ENCODE measurements at regions not wholly inside any gene's neighbourhood (a gene's known extent, or its start where the extent isn't known, plus 50 kb on each side); places are given as distances from the start of the nearest gene placed in this dataset.
A peak's percentile ranks its signal among the peaks of the same experiment; 100 is the strongest.
"Not testable (repeated sequence)": the region's sequence is repeated elsewhere in the genome, so short reads cannot be mapped to it uniquely, and the experiment has no call there.

GRCh38 chr5:39955156-39955555 is 530.4 kb upstream of the DAB2 start:
- no peak for DNase-seq (ENCODE audit: low spot score)

DNA sequence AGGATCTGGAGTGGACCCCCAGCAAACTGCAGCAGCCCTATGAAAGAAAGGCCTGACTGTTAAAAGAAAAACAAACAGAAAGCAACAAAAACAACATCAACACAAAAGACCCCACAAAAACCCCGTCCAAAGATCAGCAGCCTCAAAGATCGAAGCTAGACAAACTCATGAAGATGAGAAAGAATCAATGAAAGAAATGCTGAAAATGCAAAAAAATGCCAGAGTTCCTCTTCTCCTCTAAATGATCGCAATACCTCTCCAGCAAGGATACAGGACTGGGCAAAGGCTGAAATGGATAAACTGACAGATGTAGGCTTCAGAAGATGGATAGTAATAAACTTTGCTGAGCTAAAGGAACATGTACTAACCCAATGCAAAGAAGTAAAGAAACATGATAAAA is 526.3 kb upstream of the DAB2 start:
- DNase-seq (ENCODE audit: low spot score), result no peak

- DNase-seq (ENCODE audit: low spot score), result peak; percentile 85
Measured at GRCh38 chr5:39948867-39949468, 524.2 kb upstream of the DAB2 start.

GRCh38 chr5:39948341-39948740 is 523.6 kb upstream of the DAB2 start:
- DNase-seq (ENCODE audit: low spot score), result no peak

GRCh38 chr5:39947657-39948056 is 522.9 kb upstream of the DAB2 start:
- no peak for DNase-seq (ENCODE audit: low spot score)

DNA sequence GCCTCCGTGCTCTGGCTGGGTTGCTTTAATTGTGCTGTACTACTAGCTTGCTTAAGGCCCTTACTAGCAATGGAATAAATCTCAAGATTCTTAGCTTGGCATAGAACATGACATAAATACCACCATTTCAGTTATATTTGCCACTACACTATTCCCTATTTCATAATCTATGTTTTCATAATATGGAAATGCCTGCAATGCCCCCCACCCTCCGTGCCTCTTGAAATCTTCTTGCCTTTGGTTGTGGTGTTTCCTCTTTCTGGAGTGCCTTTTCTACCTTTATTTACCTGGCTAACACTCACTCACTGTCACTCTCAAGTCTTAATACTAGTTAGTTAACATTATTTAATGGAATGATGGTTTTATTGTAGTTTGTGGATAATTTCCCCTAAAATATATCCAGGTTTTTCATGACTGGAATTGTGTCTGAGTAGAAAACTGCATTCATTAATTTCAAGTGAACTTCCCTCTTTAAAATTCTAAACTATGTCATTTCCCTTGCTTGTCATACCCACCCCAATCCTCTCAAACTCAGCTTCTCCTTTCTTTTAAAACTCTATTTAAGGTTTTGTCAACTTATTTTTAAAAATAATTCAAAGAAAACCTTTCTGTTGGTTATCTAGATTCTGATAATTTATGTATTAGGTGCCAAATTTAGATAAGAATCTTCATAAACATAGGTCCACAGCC is 521.7 kb upstream of the DAB2 start:
- DNase-seq (ENCODE audit: low spot score), result no peak

DNA sequence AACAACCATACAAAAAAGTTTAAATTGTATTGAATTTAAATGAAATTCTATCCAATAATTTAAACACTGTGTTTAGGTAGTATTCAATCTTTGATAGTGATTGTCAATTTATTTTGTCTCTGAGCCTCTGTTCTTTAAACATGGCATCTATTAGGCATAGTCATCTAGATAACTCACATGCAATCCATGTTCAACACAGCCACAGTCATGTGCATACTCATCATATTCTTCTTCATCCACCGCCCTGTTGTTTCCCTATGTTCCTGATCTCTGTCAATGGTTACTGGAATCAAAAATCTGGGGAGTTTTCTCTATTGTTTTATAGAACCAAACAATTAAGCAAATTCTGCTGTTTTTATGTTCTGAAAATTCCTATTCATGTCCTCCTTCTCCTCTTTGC is 521.1 kb upstream of the DAB2 start:
- no peak for DNase-seq (ENCODE audit: low spot score)

- no peak for DNase-seq (ENCODE audit: low spot score)
Measured at GRCh38 chr5:39943811-39944210, 519.0 kb upstream of the DAB2 start.

DNA sequence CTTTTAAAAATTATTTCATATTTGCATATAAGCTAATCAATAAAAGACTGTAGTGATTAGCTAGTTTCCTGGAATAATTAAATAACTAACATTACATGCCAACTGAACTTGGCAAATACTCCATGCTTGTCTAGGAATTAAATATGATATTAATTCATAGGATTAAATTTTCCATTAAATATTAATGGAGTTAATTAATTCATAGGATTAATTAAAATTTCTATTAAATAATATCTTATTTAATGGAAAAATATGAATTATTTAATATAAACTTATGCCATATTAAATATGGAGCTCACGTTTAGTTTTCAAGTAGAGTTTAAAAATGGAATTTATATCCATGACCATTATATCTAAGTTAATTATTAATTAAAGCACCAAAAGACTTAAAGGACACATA is 517.8 kb upstream of the DAB2 start:
- no peak for DNase-seq (ENCODE audit: low spot score)

DNA sequence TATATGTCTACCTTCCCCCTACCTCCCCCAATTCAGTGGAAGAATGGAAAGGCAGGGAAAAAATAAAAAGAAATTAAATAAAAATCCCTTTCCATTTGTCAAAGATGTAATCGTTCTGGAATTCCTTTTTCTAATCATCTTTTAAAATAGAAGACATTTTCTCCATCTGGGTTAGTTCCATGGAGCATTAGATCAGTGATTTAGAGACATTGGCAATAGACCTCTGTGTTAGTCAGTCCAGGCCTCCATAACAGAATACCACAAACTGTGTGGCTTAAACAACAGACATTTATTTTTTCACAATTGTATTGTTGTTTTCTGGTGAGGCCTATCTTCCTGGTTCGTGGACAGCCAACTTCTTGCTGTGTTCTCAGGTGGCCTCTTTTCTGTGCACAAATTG is 516.6 kb upstream of the DAB2 start:
- DNase-seq (ENCODE audit: low spot score), result no peak

GRCh38 chr5:39934830-39935229 is 510.1 kb upstream of the DAB2 start:
- DNase-seq (ENCODE audit: low spot score), result no peak

DNA sequence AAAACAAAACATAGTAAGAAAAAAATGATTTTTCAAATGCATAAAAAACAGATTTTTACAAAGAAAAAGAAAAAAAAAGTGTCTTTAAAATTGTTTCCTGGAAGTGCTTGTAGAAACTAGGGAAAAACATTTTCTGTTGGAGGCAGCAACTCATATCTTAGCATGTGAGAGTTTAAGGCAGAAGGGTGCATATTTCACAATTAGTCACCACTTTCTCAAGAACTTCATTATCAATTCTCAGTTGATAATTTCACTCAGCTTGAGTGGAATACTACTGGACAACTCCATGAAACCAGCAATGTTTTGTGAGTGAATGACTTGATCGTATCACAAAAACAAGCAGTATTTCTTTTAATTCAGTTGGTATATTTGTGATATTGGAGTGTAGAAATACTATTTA is 508.3 kb upstream of the DAB2 start:
- no peak for DNase-seq (ENCODE audit: low spot score)

DNA sequence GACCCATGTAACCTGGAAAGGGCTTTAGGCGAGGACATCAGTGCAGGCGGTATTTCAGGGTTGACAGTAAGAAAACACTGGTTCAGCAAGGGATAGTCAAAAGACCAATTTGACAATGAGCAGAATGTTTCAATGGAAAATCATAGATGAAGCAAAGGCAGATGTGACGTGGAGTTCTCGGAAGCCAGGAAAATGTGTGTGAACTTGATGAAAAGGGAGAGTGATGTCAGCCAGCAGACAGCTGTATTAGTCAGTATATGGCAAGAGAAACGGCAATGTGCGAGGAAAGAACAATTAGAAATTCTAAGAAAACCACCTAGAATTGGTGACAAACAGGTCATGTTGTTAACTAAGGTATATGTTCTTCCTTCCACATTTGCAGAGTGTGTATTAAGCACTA is 503.9 kb upstream of the DAB2 start:
- DNase-seq (ENCODE audit: low spot score), result no peak

GRCh38 chr5:39919876-39920275 is 495.1 kb upstream of the DAB2 start:
- no peak for DNase-seq (ENCODE audit: low spot score)

DNA sequence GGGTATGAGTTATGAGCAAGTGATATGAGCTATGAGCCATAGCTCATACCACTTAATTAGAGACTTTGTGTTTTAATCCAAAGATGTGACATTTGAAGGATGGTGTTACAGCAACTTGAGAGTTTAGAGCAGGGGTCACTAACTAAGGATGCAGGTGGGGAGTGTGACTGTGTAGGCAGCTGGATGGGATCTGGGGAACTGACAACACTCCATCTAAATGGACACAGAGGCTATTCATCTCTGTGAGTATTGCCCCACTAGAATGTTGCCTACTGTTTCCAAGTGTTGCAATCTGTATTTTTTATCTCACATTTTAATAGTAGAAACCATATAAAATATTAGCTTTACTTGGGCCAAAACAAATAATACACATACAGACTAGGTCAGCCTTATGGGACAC is 488.1 kb upstream of the DAB2 start:
- DNase-seq (ENCODE audit: low spot score), result no peak

DNA sequence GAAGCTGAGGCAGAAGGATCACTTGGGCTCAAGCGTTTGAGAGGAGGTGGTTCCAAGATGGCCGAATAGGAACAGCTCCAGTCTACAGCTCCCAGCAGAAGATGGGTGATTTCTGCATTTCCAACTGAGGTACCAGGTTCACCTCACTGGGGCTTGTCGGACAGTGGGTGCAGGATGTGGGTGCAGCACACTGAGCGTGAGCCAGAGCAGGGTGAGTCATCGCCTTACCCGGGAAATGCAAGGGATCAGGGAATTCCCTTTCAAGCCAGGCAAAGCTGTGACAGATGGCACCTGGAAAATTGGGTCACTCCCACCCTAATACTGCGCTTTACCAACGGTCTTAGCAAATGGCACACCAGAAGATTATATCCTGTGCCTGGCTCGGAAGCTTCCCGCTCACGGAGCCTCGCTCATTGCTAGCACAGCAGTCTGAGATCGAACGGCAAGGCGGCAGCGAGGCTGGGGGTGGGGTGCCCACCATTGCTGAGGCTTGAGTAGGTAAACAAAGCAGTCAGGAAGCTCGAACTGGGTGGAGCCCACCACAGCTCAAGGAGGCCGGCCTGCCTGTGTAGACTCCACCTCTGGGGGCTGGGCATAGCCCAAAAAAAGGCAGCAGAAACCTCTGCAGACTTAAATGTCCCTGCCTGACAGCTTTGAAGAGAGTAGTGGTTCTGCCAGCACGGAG is 482.6 kb upstream of the DAB2 start:
- DNase-seq (ENCODE audit: low spot score), result not testable (repeated sequence)

- DNase-seq (ENCODE audit: low spot score), result no peak
Measured at GRCh38 chr5:39906146-39906545, 481.4 kb upstream of the DAB2 start.

DNA sequence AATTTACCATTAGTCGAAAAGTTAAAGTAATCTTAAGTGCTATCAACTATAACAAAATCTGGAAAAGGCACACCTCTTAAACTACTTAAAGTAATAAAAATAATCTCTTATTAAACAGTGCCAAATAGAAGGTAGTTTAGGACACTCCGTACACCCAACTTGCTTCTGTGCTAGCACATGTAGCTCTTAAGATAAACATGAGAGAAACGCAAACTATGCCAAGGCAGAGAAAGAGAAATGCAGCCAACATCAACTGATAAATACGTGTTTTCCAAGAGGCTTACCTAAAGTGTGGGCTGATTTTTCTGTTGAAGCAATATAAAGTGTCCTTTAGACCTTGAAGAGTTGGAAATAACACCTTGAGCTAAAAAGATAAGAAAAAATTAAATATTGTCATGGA is 480.6 kb upstream of the DAB2 start:
- no peak for DNase-seq (ENCODE audit: low spot score)

DNA sequence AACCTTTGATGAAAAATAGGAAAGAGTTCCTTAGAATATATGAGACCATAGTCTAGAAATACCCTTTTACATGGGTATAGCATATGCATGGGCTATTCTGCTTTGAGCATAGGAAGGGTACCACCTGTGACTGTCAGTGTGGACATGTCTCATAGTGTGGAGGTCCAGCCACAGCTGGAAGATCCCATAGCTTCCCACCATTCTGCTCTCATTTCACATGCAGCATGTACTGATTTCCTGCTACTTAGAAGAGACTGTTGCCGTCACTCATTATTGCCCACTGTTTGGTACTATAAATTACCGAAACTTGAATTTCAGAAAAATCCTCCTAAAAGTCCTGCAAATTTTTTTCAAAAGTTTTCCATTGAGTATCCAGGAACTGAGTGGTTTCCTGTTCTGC is 477.8 kb upstream of the DAB2 start:
- DNase-seq (ENCODE audit: low spot score), result no peak

GRCh38 chr5:39898731-39899130 is 474.0 kb upstream of the DAB2 start:
- no peak for DNase-seq (ENCODE audit: low spot score)

DNA sequence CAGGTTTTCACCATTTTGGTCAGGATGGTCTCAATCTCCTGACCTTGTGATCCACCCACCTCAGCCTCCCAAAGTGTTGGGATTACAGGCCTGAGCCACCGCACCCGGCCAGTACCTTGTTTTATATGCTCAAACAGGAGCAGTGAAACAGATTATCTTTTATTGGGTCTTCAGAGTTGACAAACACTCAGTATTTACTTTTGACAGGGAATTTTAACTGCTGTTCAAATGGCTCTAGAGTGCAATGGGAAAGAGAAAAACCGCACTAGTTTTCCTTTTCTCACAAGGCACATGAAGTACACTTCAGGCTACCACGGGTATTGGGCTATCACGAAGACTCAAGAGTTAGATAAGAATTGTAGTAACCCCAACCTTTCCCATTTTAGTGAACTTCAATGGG is 471.9 kb upstream of the DAB2 start:
- no peak for DNase-seq (ENCODE audit: low spot score)

- DNase-seq (ENCODE audit: low spot score), result no peak
Measured at GRCh38 chr5:39896104-39896503, 471.3 kb upstream of the DAB2 start.

DNA sequence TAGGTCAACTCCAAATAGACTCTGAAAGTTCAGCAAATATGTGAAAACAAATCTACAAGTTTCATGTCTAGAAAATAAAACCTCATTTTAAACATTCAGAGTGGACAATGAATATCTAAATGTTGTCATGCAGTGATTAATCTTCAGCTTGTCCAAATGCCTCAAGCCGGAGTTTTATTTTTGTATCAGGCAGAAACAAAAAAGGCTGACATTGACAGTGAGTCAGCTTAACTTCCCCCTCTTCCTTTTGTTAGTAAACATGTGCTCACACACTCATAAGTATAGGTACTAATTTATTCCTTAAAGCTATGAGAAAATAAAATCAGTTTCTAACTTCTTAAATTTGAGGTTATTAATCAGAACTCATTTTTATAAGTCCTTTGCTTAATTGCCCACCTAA is 467.9 kb upstream of the DAB2 start:
- no peak for DNase-seq (ENCODE audit: low spot score)

DNA sequence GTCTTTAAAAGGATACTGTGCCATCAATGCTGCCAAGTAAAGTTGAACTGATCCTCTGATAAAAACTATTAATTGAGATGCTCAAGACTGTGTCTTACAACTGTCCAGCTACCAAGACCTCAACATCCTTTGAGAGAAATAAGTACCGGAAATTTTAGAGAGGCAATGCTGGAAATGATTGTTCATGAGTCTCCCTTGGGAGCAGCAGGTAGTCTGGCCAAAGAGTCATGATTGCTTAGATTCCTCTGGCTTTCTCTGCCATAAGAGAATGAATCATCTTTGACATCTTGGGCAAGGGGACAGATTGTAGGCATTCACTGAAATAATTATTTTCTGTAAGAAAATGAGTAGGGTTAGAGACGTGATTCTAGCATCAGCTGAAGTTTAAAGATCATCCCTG is 466.6 kb upstream of the DAB2 start:
- no peak for DNase-seq (ENCODE audit: low spot score)

All from NAMALWA (cell line).